PC-3 (cell line): ENCODE measurements at regions not wholly inside any gene's neighbourhood (a gene's known extent, or its start where the extent isn't known, plus 50 kb on each side); places are given as distances from the start of the nearest gene placed in this dataset.

Source experiments
- ATAC-seq: fragments of 200-7000 bp; cut with Tn5 transposase; 2 replicates; pipeline ENCODE4 v1.9.1; 2020; ENCODE audit warnings: mild to moderate bottlenecking, moderate library complexity
- BruUV-seq: library from RNA; stranded (reverse); fragments of 400-500 nt; replicated peaks from 2 replicates; lab custom pipeline; 2021; lab: Mats Ljungman, UMichigan
- CTCF ChIA-PET: fragments of 300-600 bp; sonication (Branson Sonifier 250); formaldehyde crosslinking; loops from one replicate; lab custom pipeline; 2022; ENCODE audit warnings: antibody characterized with exemption; lab: Charles Lee
- POLR2A ChIA-PET: fragments of 300-600 bp; sonication (Branson Sonifier 250); formaldehyde crosslinking; loops from one replicate; lab custom pipeline; 2022; ENCODE audit warnings: antibody characterized with exemption; ENCODE audit not compliant: unreplicated experiment; lab: Charles Lee
- DNase-seq: peaks from one replicate; pipeline ENCODE4 v3.0.0-alpha.2; 2015
- H2AFZ ChIP-seq: fragments of 300-600 bp; sonication (generic); 2 replicates; pipeline ENCODE4 v1.6.0; 2016; ENCODE audit warnings: antibody characterized with exemption, low read length
- H3F3A ChIP-seq: fragments of 300-600 bp; sonication (generic); one replicate; pipeline ENCODE4 v1.6.0; 2017; ENCODE audit warnings: antibody characterized with exemption, low read length, control low read depth, mild to moderate bottlenecking; ENCODE audit not compliant: unreplicated experiment
- H3K27ac ChIP-seq: fragments of 300-600 bp; sonication (generic); 2 replicates; pipeline ENCODE4 v1.5.1; 2016; ENCODE audit warnings: mild to moderate bottlenecking, low read length
- H3K27me3 ChIP-seq: fragments of 300-600 bp; sonication (generic); 2 replicates; pipeline ENCODE4 v1.6.1; 2016; ENCODE audit warnings: low read length, mixed read lengths
- H3K36me3 ChIP-seq: fragments of 300-600 bp; sonication (generic); 2 replicates; pipeline ENCODE4 v1.6.1; 2016; ENCODE audit warnings: low read depth, mixed run types, low read length, mixed read lengths
- H3K4me1 ChIP-seq: fragments of 300-600 bp; sonication (generic); 2 replicates; pipeline ENCODE4 v1.5.1; 2016; ENCODE audit warnings: low read length; ENCODE audit not compliant: insufficient read depth
- H3K4me2 ChIP-seq: fragments of 300-600 bp; sonication (generic); 2 replicates; pipeline ENCODE4 v1.6.0; 2016; ENCODE audit warnings: low read length
- H3K4me3 ChIP-seq: fragments of 300-600 bp; sonication (generic); 2 replicates; pipeline ENCODE4 v1.5.1; 2016; ENCODE audit warnings: mild to moderate bottlenecking, low read length, mixed read lengths
- H3K79me2 ChIP-seq: fragments of 300-600 bp; sonication (generic); 2 replicates; pipeline ENCODE4 v1.6.1; 2017; ENCODE audit warnings: low read length, mixed read lengths
- H3K9ac ChIP-seq: fragments of 300-600 bp; sonication (generic); 2 replicates; pipeline ENCODE4 v1.6.0; 2016; ENCODE audit warnings: mild to moderate bottlenecking, low read length
- H3K9me2 ChIP-seq: fragments of 300-600 bp; sonication (generic); replicated peaks from 2 replicates; pipeline ENCODE4 v1.6.1; 2016; ENCODE audit warnings: mixed run types, low read length, mixed read lengths
- H3K9me3 ChIP-seq: fragments of 300-600 bp; sonication (generic); 2 replicates; pipeline ENCODE4 v1.6.1; 2016; ENCODE audit warnings: low read length, mixed read lengths
- H4K20me1 ChIP-seq: fragments of 300-600 bp; sonication (generic); 2 replicates; pipeline ENCODE4 v1.6.1; 2016; ENCODE audit warnings: low read length, mixed read lengths
- CTCF ChIP-seq: fragments of 300-600 bp; sonication (generic); conservative IDR thresholded peaks from 2 replicates; pipeline ENCODE4 v1.5.1; 2017; ENCODE audit warnings: antibody characterized with exemption, low read depth, mild to moderate bottlenecking, low read length
- EZH2 ChIP-seq: fragments of 300-600 bp; sonication (generic); IDR thresholded peaks from one replicate; pipeline ENCODE4 v1.6.1; 2017; ENCODE audit warnings: antibody characterized with exemption, mild to moderate bottlenecking, low read length; ENCODE audit not compliant: unreplicated experiment
- EZH2phosphoT487 ChIP-seq: fragments of 300-600 bp; sonication (generic); IDR thresholded peaks from 2 replicates; pipeline ENCODE4 v1.6.1; 2018; ENCODE audit warnings: mild to moderate bottlenecking, antibody characterized with exemption, low read length, borderline replicate concordance
- intact Hi-C: fragments of 100-400 bp; cut with micrococcal nuclease; formaldehyde crosslinking; loops from 2 replicates; pipeline ENCODE4 v1.9.0; 2023

- Histone ChIP-seq H3F3A (no peaks in the 10 kb centered on the region), H4K20me1 (no peaks in the 10 kb centered on the region), H3K79me2 (no peaks in the 10 kb centered on the region), H3K4me3 (no peak overlapping the region), H3K9me3 (no peaks in the 10 kb centered on the region), H2AFZ (no peak overlapping the region), H3K27me3 (no peaks in the 10 kb centered on the region), H3K36me3 (no peaks in the 10 kb centered on the region), H3K27ac (no peak overlapping the region), H3K4me1 (peaks cover 5% of the 10 kb centered on the region), H3K4me2 (no peak overlapping the region), H3K9ac (no peak overlapping the region), H3K9me2 (no peaks in the 10 kb centered on the region)
- CTCF ChIA-PET: no interaction called here
- ATAC-seq (no peak), DNase-seq (no peak)
- POLR2A ChIA-PET: no interaction called here
- TF ChIP-seq CTCF: no peak
- TF ChIP-seq EZH2: no peak
- no peak for TF ChIP-seq EZH2phosphoT487
- intact Hi-C loops: no loop called here
- BruUV-seq: no TSS peak
Measured at GRCh38 chr6:11349880-11350279, 117.4 kb upstream of the NEDD9 start.

GRCh38 chr6:11346516-11346915 is 114.0 kb upstream of the NEDD9 start:
- ATAC-seq (no peak), DNase-seq (no peak)
- no peak overlapping the region for H3K4me2 ChIP-seq
- H3K4me3 ChIP-seq: no peak overlapping the region
- no peaks in the 10 kb centered on the region for H4K20me1 ChIP-seq
- H3K36me3 ChIP-seq: no peaks in the 10 kb centered on the region
- no peak overlapping the region for H2AFZ ChIP-seq
- intact Hi-C loops: no loop called here
- H3K4me1 ChIP-seq: peaks cover 32% of the 10 kb centered on the region
- no peak overlapping the region for H3K9ac ChIP-seq
- H3K79me2 ChIP-seq: no peaks in the 10 kb centered on the region
- no peaks in the 10 kb centered on the region for H3K27me3 ChIP-seq
- H3K9me3 ChIP-seq: no peaks in the 10 kb centered on the region
- TF ChIP-seq EZH2: no peak
- TF ChIP-seq EZH2phosphoT487: no peak
- TF ChIP-seq CTCF: no peak
- H3K9me2 ChIP-seq: no peaks in the 10 kb centered on the region
- CTCF ChIA-PET: no interaction called here
- BruUV-seq: no TSS peak
- POLR2A ChIA-PET: no interaction called here
- no peaks in the 10 kb centered on the region for H3F3A ChIP-seq
- H3K27ac ChIP-seq: no peak overlapping the region

DNA sequence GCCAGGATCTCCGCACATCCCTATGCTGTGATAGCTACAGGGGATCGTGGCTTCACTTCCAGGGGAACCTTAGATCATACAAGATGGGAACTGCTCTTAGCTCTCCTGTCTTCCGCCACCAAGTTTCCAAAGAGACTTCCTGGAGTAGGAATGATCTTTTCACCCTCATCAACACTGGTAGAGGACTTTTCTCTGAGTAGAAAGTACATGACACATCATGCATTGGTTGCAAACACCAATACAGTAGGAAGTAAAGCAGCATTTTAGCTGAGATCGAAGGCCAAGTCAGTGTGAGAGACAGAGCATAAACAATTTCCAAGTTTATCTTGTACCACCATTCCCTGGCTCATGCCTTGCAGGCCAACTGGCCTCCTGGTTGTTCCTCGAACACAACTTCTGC is 113.1 kb upstream of the NEDD9 start:
- Histone ChIP-seq H3K9me3 (no peaks in the 10 kb centered on the region), H3K9ac (no peak overlapping the region), H3K36me3 (no peaks in the 10 kb centered on the region), H4K20me1 (no peaks in the 10 kb centered on the region), H3K4me2 (no peak overlapping the region), H3K79me2 (no peaks in the 10 kb centered on the region), H3K4me1 (peaks cover 32% of the 10 kb centered on the region), H2AFZ (no peak overlapping the region), H3K9me2 (no peaks in the 10 kb centered on the region), H3K27ac (no peak overlapping the region), H3K27me3 (no peaks in the 10 kb centered on the region), H3F3A (no peaks in the 10 kb centered on the region), H3K4me3 (no peak overlapping the region)
- no peak for TF ChIP-seq EZH2
- no peak for TF ChIP-seq EZH2phosphoT487
- no peak for ATAC-seq
- no peak for DNase-seq
- intact Hi-C loops: loop anchor here (2.0 kb wide), 1 partner anchor 113 kb away; the partner anchor contains the start of gene NEDD9
- BruUV-seq: no TSS peak
- CTCF ChIA-PET: no interaction called here
- POLR2A ChIA-PET: interaction anchor here (0.5 kb wide), 1 partner anchor 112 kb away, joined by 3 read pairs; no protein-coding TSS in a partner anchor
